HCT116 (cell line): ENCODE measurements at regions not wholly inside any gene's neighbourhood (a gene's known extent, or its start where the extent isn't known, plus 50 kb on each side); places are given as distances from the start of the nearest gene placed in this dataset.

Experiments
- ATAC-seq: fragments of 200-7000 bp; cut with Tn5 transposase; 2 replicates; pipeline ENCODE4 v1.9.1; 2020; ENCODE audit warnings: mild to moderate bottlenecking, moderate library complexity
- BruUV-seq: library from RNA; stranded (reverse); fragments of 400-500 nt; replicated peaks from 2 replicates; lab custom pipeline; 2021; lab: Mats Ljungman, UMichigan
- CTCF ChIA-PET: fragments of 300-600 bp; sonication (Branson Sonifier 250); formaldehyde crosslinking; loops from one replicate; lab custom pipeline; 2021; ENCODE audit warnings: antibody characterized with exemption; lab: Charles Lee
- POLR2A ChIA-PET: fragments of 300-600, 350-600 bp; sonication (Branson Sonifier 250); formaldehyde crosslinking; loops from one replicate; lab custom pipeline; 2021; ENCODE audit warnings: antibody characterized with exemption; lab: Charles Lee
- RAD21 ChIA-PET, 2 experiments: fragments of 300-600 bp; sonication (Branson Sonifier 250); formaldehyde crosslinking; loops; one replicate each; lab custom pipeline; 2023; ENCODE audit warnings: low total read pairs in 2 of 2; ENCODE audit not compliant: uncharacterized antibody in 2 of 2, unreplicated experiment in 2 of 2, low non-redundant PET in 1 of 2; lab: Charles Lee
- DNase-seq: peaks from one replicate; pipeline ENCODE4 v3.0.0-alpha.2; 2010; ENCODE audit warnings: low read depth, low spot score
- H2AFZ ChIP-seq: fragments of 200-600 bp; shearing (Covaris generic), sonication (generic); 2 replicates; pipeline ENCODE4 v1.6.1; 2017; ENCODE audit warnings: low read depth, mixed run types, mixed read lengths, antibody characterized with exemption, low read length; ENCODE audit not compliant: poor library complexity, severe bottlenecking
- H3K27ac ChIP-seq: 2 replicates; pipeline ENCODE4 v1.5.1; 2012; ENCODE audit warnings: low read depth, low read length
- H3K27me3 ChIP-seq: fragments of 200-600 bp; sonication (generic); 2 replicates; pipeline ENCODE4 v1.6.1; 2016; ENCODE audit warnings: mixed run types, low read length, mixed read lengths; ENCODE audit not compliant: insufficient read depth
- H3K36me3 ChIP-seq, 2 experiments: fragments of 200-500 bp in 1 of 2; fragments of 200-600 bp in 1 of 2; sonication (Bioruptor generic) in 1 of 2; sonication (generic) in 1 of 2; 2 replicates each; pipeline versions ENCODE4 v1.5.1 to v1.6.1; 2014 to 2016; ENCODE audit warnings: low read length in 2 of 2, inconsistent platforms in 1 of 2, mixed read lengths in 1 of 2, mixed run types in 1 of 2; ENCODE audit not compliant: insufficient read depth in 2 of 2, control insufficient read depth in 1 of 2
- H3K4me1 ChIP-seq, 2 experiments: fragments of 200-600 bp in 1 of 2; sonication (generic) in 1 of 2; 2 replicates each; pipeline versions ENCODE4 v1.5.1 to v1.6.1; 2012 to 2017; ENCODE audit warnings: low read length in 2 of 2, inconsistent platforms in 1 of 2, mild to moderate bottlenecking in 1 of 2, mixed read lengths in 1 of 2, mixed run types in 1 of 2, moderate library complexity in 1 of 2; ENCODE audit not compliant: insufficient read depth in 2 of 2, control insufficient read depth in 1 of 2
- H3K4me2 ChIP-seq: fragments of 200-600 bp; sonication (generic); 2 replicates; pipeline ENCODE4 v1.6.1; 2017; ENCODE audit warnings: mixed run types, low read length, mixed read lengths
- H3K4me3 ChIP-seq, 2 experiments: fragments of 200-600 bp in 1 of 2; sonication (generic) in 1 of 2; replicated peaks in 1 of 2; 2 replicates each; pipeline ENCODE4 v1.5.1; 2011 to 2016; ENCODE audit warnings: low read length in 2 of 2, control low read depth in 1 of 2, low read depth in 1 of 2, mild to moderate bottlenecking in 1 of 2, mixed read lengths in 1 of 2, mixed run types in 1 of 2
- H3K79me2 ChIP-seq: fragments of 200-600 bp; sonication (generic); 2 replicates; pipeline ENCODE4 v1.6.1; 2017; ENCODE audit warnings: mild to moderate bottlenecking, mixed run types, low read length, moderate library complexity, mixed read lengths; ENCODE audit not compliant: insufficient read depth
- H3K9ac ChIP-seq: fragments of 200-600 bp; sonication (generic); 2 replicates; pipeline ENCODE4 v1.6.1; 2016; ENCODE audit warnings: low read length, mixed read lengths
- H3K9me2 ChIP-seq: fragments of 200-600 bp; sonication (generic), shearing (Covaris generic); 2 replicates; pipeline ENCODE4 v1.6.1; 2017; ENCODE audit warnings: mixed run types, mild to moderate bottlenecking, moderate library complexity; ENCODE audit not compliant: insufficient read depth
- H3K9me3 ChIP-seq, 2 experiments: fragments of 200-500 bp in 1 of 2; fragments of 200-600 bp in 1 of 2; sonication (Bioruptor generic) in 1 of 2; sonication (generic) in 1 of 2; 2 replicates each; pipeline ENCODE4 v1.6.1; 2014 to 2017; ENCODE audit warnings: low read length in 2 of 2, mixed read lengths in 2 of 2, inconsistent platforms in 1 of 2, low read depth in 1 of 2, mild to moderate bottlenecking in 1 of 2, mixed run types in 1 of 2, moderate library complexity in 1 of 2; ENCODE audit not compliant: control insufficient read depth in 1 of 2, insufficient read depth in 1 of 2
- H4K20me1 ChIP-seq: fragments of 200-600 bp; sonication (generic), shearing (Covaris generic); 2 replicates; pipeline ENCODE4 v1.6.1; 2017; ENCODE audit warnings: mixed run types, mild to moderate bottlenecking, moderate library complexity; ENCODE audit not compliant: insufficient read depth
- ATF3 ChIP-seq: IDR thresholded peaks from 2 replicates; pipeline ENCODE4 v1.6.1; 2012
- CBX3 ChIP-seq: IDR thresholded peaks from 2 replicates; pipeline ENCODE4 v1.6.1; 2012; ENCODE audit warnings: low read depth
- CEBPB ChIP-seq: IDR thresholded peaks from 2 replicates; pipeline ENCODE4 v1.6.1; 2012; ENCODE audit warnings: low read depth
- CTCF ChIP-seq, 3 experiments: fragments of 200-600 bp in 1 of 3; sonication (generic) in 1 of 3; IDR thresholded peaks in 2 of 3; conservative IDR thresholded peaks in 1 of 3; 2 replicates each; pipeline ENCODE4 v1.5.1; 2012 to 2017; ENCODE audit warnings: low read depth in 2 of 3, low read length in 2 of 3, antibody characterized with exemption in 1 of 3, borderline replicate concordance in 1 of 3, control low read depth in 1 of 3, mild to moderate bottlenecking in 1 of 3, mixed read lengths in 1 of 3, mixed run types in 1 of 3, moderate library complexity in 1 of 3; ENCODE audit not compliant: insufficient read depth in 1 of 3
- EGR1 ChIP-seq: IDR thresholded peaks from 2 replicates; pipeline ENCODE4 v1.6.1; 2012; ENCODE audit warnings: low read depth
- EZH2phosphoT487 ChIP-seq: fragments of 200-600 bp; IDR thresholded peaks from 2 replicates; pipeline ENCODE4 v1.6.1; 2018; ENCODE audit warnings: antibody characterized with exemption, borderline replicate concordance
- FOSL1 ChIP-seq: IDR thresholded peaks from 2 replicates; pipeline ENCODE4 v1.6.1; 2012; ENCODE audit warnings: low read depth
- JUND ChIP-seq: IDR thresholded peaks from 2 replicates; pipeline ENCODE4 v1.6.1; 2012
- POLR2AphosphoS5 ChIP-seq: IDR thresholded peaks from 2 replicates; pipeline ENCODE4 v1.6.1; 2011; ENCODE audit warnings: mild to moderate bottlenecking, low read depth, low read length, moderate library complexity
- REST ChIP-seq: IDR thresholded peaks from 2 replicates; pipeline ENCODE4 v1.6.1; 2012; ENCODE audit warnings: low read depth
- SIN3A ChIP-seq: IDR thresholded peaks from 2 replicates; pipeline ENCODE4 v1.6.1; 2012; ENCODE audit warnings: low read depth
- SP1 ChIP-seq: IDR thresholded peaks from 2 replicates; pipeline ENCODE4 v1.6.1; 2012; ENCODE audit warnings: low read depth
- YY1 ChIP-seq: IDR thresholded peaks from 2 replicates; pipeline ENCODE4 v1.6.1; 2011; ENCODE audit warnings: low read length, low read depth, moderate library complexity, mild to moderate bottlenecking; ENCODE audit not compliant: insufficient replicate concordance; ENCODE audit errors: extremely low read depth
- ZNF274 ChIP-seq: fragments of 200-500 bp; sonication (Bioruptor generic); IDR thresholded peaks from 2 replicates; pipeline ENCODE4 v1.6.1; 2014; ENCODE audit warnings: mild to moderate bottlenecking, low read depth, low read length, inconsistent platforms
- intact Hi-C: fragments of 100-400 bp; cut with micrococcal nuclease; formaldehyde crosslinking; loops from 2 replicates; pipeline ENCODE4 v1.10.0; 2022

- BruUV-seq, result no TSS peak
- DNase-seq (no peak), ATAC-seq (no peak)
- ChIA-PET POLR2A (no interaction called here), RAD21 (no interaction called here), CTCF (no interaction called here)
- intact Hi-C loops, result no loop called here
- Histone ChIP-seq H3K9me2 (no peaks in the 10 kb centered on the region), H3K79me2 (no peaks in the 10 kb centered on the region), H3K4me1 (no peaks in the 10 kb centered on the region), H3K27me3 (no peaks in the 10 kb centered on the region), H3K27ac (no peak overlapping the region), H3K9ac (no peak overlapping the region), H3K9me3 (peaks cover 5 to 31% of the 10 kb centered on the region in 2 experiments; a peak in 2 of 4 replicates), H3K36me3 (no peaks in the 10 kb centered on the region), H3K4me3 (no peak overlapping the region), H2AFZ (no peak overlapping the region), H3K4me2 (no peak overlapping the region), H4K20me1 (no peaks in the 10 kb centered on the region)
- TF ChIP-seq EGR1 (no peak), REST (no peak), FOSL1 (no peak), SIN3A (no peak), ZNF274 (no peak), YY1 (no peak), POLR2AphosphoS5 (no peak), SP1 (no peak), CEBPB (no peak), CBX3 (no peak), ATF3 (no peak), EZH2phosphoT487 (no peak), CTCF (IDR thresholded peaks at IDR 0.05 in 2 of 3, conservative IDR thresholded peaks at IDR 0.05 in 1 of 3; ENCODE audit: borderline replicate concordance in 1 of 3, insufficient read depth in 1 of 3, low read depth in 2 of 3, low read length in 2 of 3) (no peak), JUND (no peak)
Measured at GRCh38 chr21:27493542-27493941, 526.7 kb upstream of the ADAMTS5 start.
